MM.1S (cell line): ENCODE measurements at regions not wholly inside any gene's neighbourhood (a gene's known extent, or its start where the extent isn't known, plus 50 kb on each side); places are given as distances from the start of the nearest gene placed in this dataset.

ENCODE experiments used
- DNase-seq: peaks from one replicate; pipeline ENCODE4 v3.0.0-alpha.2; 2015
- H2AFZ ChIP-seq: fragments of 300-600 bp; sonication (generic); 2 replicates; pipeline ENCODE4 v1.6.0; 2016; ENCODE audit warnings: antibody characterized with exemption, low read length
- H3F3A ChIP-seq: fragments of 300-600 bp; sonication (generic); 2 replicates; pipeline ENCODE4 v1.6.1; 2016; ENCODE audit warnings: mild to moderate bottlenecking, antibody characterized with exemption, low read length, moderate library complexity, mixed read lengths; ENCODE audit not compliant: insufficient read depth
- H3K27ac ChIP-seq: fragments of 300-600 bp; sonication (generic); 2 replicates; pipeline ENCODE4 v1.5.1; 2016; ENCODE audit warnings: mild to moderate bottlenecking, low read length
- H3K27me3 ChIP-seq: fragments of 300-600 bp; sonication (generic); replicated peaks from 2 replicates; pipeline ENCODE4 v1.6.0; 2016; ENCODE audit warnings: low read length; ENCODE audit not compliant: insufficient read depth
- H3K36me3 ChIP-seq: fragments of 300-600 bp; sonication (generic); replicated peaks from 2 replicates; pipeline ENCODE4 v1.6.1; 2016; ENCODE audit warnings: mild to moderate bottlenecking, low read length, mixed read lengths; ENCODE audit not compliant: insufficient read depth
- H3K4me1 ChIP-seq: fragments of 300-600 bp; sonication (generic); 2 replicates; pipeline ENCODE4 v1.6.1; 2016; ENCODE audit warnings: low read length, mixed read lengths
- H3K4me2 ChIP-seq: fragments of 300-600 bp; sonication (generic); 2 replicates; pipeline ENCODE4 v1.6.0; 2016; ENCODE audit warnings: low read depth, low read length
- H3K4me3 ChIP-seq: fragments of 300-600 bp; sonication (generic); 2 replicates; pipeline ENCODE4 v1.5.1; 2016; ENCODE audit warnings: low read length, mixed read lengths
- H3K79me2 ChIP-seq: fragments of 300-600 bp; sonication (generic); 2 replicates; pipeline ENCODE4 v1.6.1; 2016; ENCODE audit warnings: mixed run types, low read length, mixed read lengths
- H3K9ac ChIP-seq: fragments of 300-600 bp; sonication (generic); 2 replicates; pipeline ENCODE4 v1.6.1; 2016; ENCODE audit warnings: low read length, mixed read lengths
- H3K9me2 ChIP-seq: fragments of 300-600 bp; sonication (generic); replicated peaks from 2 replicates; pipeline ENCODE4 v1.6.1; 2016; ENCODE audit warnings: mild to moderate bottlenecking, low read length, mixed read lengths; ENCODE audit not compliant: insufficient read depth
- H3K9me3 ChIP-seq: fragments of 300-600 bp; sonication (generic); replicated peaks from 2 replicates; pipeline ENCODE4 v1.6.1; 2016; ENCODE audit warnings: mild to moderate bottlenecking, low read length, mixed read lengths; ENCODE audit not compliant: insufficient read depth
- H4K20me1 ChIP-seq: fragments of 300-600 bp; sonication (generic); 2 replicates; pipeline ENCODE4 v1.6.1; 2016; ENCODE audit warnings: mild to moderate bottlenecking, low read length, moderate library complexity, mixed read lengths; ENCODE audit not compliant: insufficient read depth
- CTCF ChIP-seq: fragments of 300-600 bp; sonication (generic); IDR thresholded peaks from 2 replicates; pipeline ENCODE4 v1.5.1; 2016; ENCODE audit warnings: antibody characterized with exemption, low read length, mixed read lengths
- EZH2 ChIP-seq: fragments of 300-600 bp; sonication (generic); optimal IDR thresholded peaks from 2 replicates; pipeline ENCODE3; 2017; ENCODE audit warnings: low read depth, mild to moderate bottlenecking, antibody characterized with exemption, low read length, mixed read lengths
- EZH2phosphoT487 ChIP-seq: fragments of 300-600 bp; sonication (generic); IDR thresholded peaks from 2 replicates; pipeline ENCODE4 v1.6.1; 2018; ENCODE audit warnings: antibody characterized with exemption, low read length

- peaks cover 10% of the 10 kb centered on the region; the same call in 1 of the 2 replicates for H3F3A ChIP-seq
- H3K9me3 ChIP-seq: no peaks in the 10 kb centered on the region
- no peak overlapping the region for H3K9ac ChIP-seq
- no peaks in the 10 kb centered on the region for H3K36me3 ChIP-seq
- no peak overlapping the region for H3K4me3 ChIP-seq
- H3K27me3 ChIP-seq: no peaks in the 10 kb centered on the region
- peaks cover 28% of the 10 kb centered on the region for H3K4me1 ChIP-seq
- no peaks in the 10 kb centered on the region for H3K79me2 ChIP-seq
- no peaks in the 10 kb centered on the region for H4K20me1 ChIP-seq
- H3K27ac ChIP-seq: no peak overlapping the region
- no peaks in the 10 kb centered on the region for H3K9me2 ChIP-seq
- H3K4me2 ChIP-seq: no peak overlapping the region
- TF ChIP-seq CTCF: no peak
- no peak for TF ChIP-seq EZH2
- TF ChIP-seq EZH2phosphoT487: no peak
- no peak for DNase-seq
- no peak overlapping the region for H2AFZ ChIP-seq
These were observed 500.2 kb downstream of the STIM2 start for GRCh38 chr4:27360790-27361267.

GRCh38 chr4:27364509-27364908 lies 503.9 kb downstream of the STIM2 start:
- Histone ChIP-seq H3K79me2 (no peaks in the 10 kb centered on the region), H3K27me3 (no peaks in the 10 kb centered on the region), H3K27ac (no peak overlapping the region), H3K9me3 (no peaks in the 10 kb centered on the region), H3K9me2 (no peaks in the 10 kb centered on the region), H3K4me2 (no peak overlapping the region), H3K4me1 (0 out of 2 replicates have a peak, but pooled peaks cover 3% of the 10 kb centered on the region), H2AFZ (no peak overlapping the region), H3K36me3 (no peaks in the 10 kb centered on the region), H3F3A (no peaks in the 10 kb centered on the region), H3K4me3 (no peak overlapping the region), H3K9ac (no peak overlapping the region), H4K20me1 (no peaks in the 10 kb centered on the region)
- TF ChIP-seq EZH2phosphoT487 (no peak), EZH2 (no peak), CTCF (no peak)
- DNase-seq: no peak

GRCh38 chr4:27366104-27366823 lies 505.6 kb downstream of the STIM2 start:
- H3K4me3 ChIP-seq: no peak overlapping the region
- H2AFZ ChIP-seq: no peak overlapping the region
- H3F3A ChIP-seq: no peaks in the 10 kb centered on the region
- no peak for TF ChIP-seq EZH2
- TF ChIP-seq CTCF: no peak
- no peak for TF ChIP-seq EZH2phosphoT487
- no peaks in the 10 kb centered on the region for H3K79me2 ChIP-seq
- H3K4me1 ChIP-seq: no peaks in the 10 kb centered on the region
- no peaks in the 10 kb centered on the region for H3K9me2 ChIP-seq
- H3K27ac ChIP-seq: no peak overlapping the region
- H3K9ac ChIP-seq: no peak overlapping the region
- H3K9me3 ChIP-seq: no peaks in the 10 kb centered on the region
- no peak overlapping the region for H3K4me2 ChIP-seq
- no peaks in the 10 kb centered on the region for H3K36me3 ChIP-seq
- no peaks in the 10 kb centered on the region for H3K27me3 ChIP-seq
- no peaks in the 10 kb centered on the region for H4K20me1 ChIP-seq
- no peak for DNase-seq
